Skin epidermis (tissue), 12 donors: ENCODE measurements at regions not wholly inside any gene's neighbourhood (a gene's known extent, or its start where the extent isn't known, plus 50 kb on each side); places are given as distances from the start of the nearest gene placed in this dataset.
"Not testable (repeated sequence)": the region's sequence is repeated elsewhere in the genome, so short reads cannot be mapped to it uniquely, and the experiment has no call there.

Experiments
- H3K27ac ChIP-seq, 21 experiments: fragments of 200-600 bp; sonication (generic) in 11 of 21; one replicate each; pipeline ENCODE4 v1.5.0; 2020; ENCODE audit warnings: mild to moderate bottlenecking in 3 of 21, inconsistent platforms in 2 of 21, moderate library complexity in 2 of 21
- H3K4me3 ChIP-seq, 7 experiments: fragments of 200-600 bp; sonication (generic) in 2 of 7; one replicate each; pipeline ENCODE4 v1.5.0; 2020; ENCODE audit warnings: inconsistent platforms in 2 of 7, mild to moderate bottlenecking in 2 of 7, moderate library complexity in 1 of 7

- Histone ChIP-seq H3K4me3 (no peak overlapping the region), H3K27ac (no peak overlapping the region)
These were observed 71.8 kb upstream of the ARHGAP29 start for GRCh38 chr1:94309216-94309615.

DNA sequence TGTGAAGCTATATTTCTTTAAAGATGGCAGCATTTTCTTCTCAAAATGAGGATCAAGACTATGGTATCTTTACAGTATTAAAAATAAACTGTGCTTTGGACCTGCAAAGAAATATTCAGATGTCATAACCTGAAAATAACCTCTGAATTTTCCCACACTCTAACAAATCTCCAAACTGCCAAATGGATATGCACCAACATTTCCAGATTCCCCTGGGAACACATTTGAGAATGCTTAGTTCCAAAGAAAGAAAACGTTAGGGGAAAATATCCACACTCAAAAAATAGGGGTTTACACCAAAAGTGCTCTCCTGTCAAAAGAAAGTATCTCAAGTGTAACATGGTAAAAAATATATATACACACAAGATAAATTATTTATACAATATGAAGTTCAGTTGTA, 69.1 kb upstream of the ARHGAP29 start:
- Histone ChIP-seq H3K27ac (no peak overlapping the region), H3K4me3 (no peak overlapping the region)

DNA sequence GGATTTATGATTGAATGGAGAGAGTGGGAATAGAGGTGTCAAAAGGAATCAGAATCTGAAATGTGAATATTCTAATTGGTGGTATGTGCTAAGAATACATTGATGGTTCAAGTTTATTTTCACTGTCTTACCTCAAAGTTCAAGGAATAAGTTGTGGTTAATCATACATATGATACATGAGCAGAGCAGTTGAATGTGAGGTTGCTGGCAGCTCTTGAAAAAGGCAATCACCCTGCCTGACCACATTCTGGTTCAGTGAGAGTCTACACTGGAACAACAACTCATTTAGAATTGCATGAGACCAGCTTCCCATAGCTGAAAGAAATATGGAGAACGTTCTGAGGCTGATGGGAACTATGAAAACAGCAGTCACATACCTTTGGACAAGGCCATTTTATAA, 68.3 kb upstream of the ARHGAP29 start:
- H3K4me3 ChIP-seq: no peak overlapping the region
- H3K27ac ChIP-seq: no peak overlapping the region

- no peak overlapping the region for H3K4me3 ChIP-seq
- H3K27ac ChIP-seq: no peak overlapping the region
These were observed 67.2 kb upstream of the ARHGAP29 start for GRCh38 chr1:94304553-94304952.

GRCh38 chr1:94303005-94303404, 65.6 kb upstream of the ARHGAP29 start:
- Histone ChIP-seq H3K27ac (no peak overlapping the region), H3K4me3 (no peak overlapping the region)

GRCh38 chr1:94302497-94302896, 65.1 kb upstream of the ARHGAP29 start:
- Histone ChIP-seq H3K4me3 (no peak overlapping the region), H3K27ac (no peak overlapping the region)

- H3K27ac ChIP-seq: peak overlapping the region in 5 of 21 experiments; percentile 7 to 73 (median 50)
These were observed 63.8 kb upstream of the ARHGAP29 start for GRCh38 chr1:94301186-94301585.

GRCh38 chr1:94300731-94301130, 63.3 kb upstream of the ARHGAP29 start:
- H3K4me3 ChIP-seq: no peak overlapping the region
- peak overlapping the region in 4 of 21 experiments; percentile 7 to 73 (median 72) for H3K27ac ChIP-seq

More at GRCh38 chr1:94301186-94301585, 63.8 kb upstream of the ARHGAP29 start:
- H3K4me3 ChIP-seq: no peak overlapping the region

DNA sequence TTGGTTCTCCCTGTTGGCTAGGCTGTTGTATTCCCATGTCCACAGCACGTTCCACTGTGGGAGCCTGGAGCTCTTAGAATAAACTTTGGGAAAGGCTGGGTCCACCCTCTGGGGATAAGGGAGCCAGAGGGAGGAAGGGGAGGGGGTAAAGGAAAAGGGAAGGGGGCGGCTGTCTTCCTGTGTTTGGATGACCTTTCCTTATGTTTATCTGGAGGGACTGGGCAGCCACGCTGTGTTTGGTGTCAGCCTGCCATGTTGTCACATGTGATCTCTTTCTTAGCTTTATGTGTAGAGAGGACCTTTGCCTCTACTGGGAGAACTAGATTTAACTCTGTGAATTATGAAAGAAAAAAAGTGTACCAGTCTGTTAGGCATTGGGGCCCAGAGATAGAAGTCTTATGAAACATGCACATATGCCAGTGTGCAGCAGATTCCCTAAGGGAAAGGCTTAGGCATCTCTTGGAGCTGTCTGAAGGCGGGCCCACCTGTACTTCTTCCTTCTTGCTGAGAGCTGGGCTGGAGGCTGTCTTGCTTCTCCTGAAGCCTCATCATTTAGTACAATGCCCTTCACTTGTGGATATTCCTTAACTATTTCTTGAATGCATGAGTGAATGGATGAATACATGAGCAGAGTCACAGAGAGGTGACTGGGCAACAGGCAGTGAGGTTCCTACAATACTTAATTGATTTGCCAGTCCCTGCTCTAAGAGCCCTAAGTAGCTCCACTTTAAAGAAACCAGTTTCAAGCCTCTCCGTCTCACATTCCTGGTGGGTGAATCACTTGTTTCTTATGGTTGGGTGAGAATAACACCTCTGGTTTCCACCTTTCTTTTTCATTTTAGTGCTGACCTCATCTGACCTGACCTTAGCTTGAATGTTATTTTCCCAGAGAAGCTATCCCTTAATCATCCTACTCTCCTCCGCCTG, 62.5 kb upstream of the ARHGAP29 start:
- Histone ChIP-seq H3K4me3 (no peak overlapping the region), H3K27ac (peak overlapping the region in 17 of 21 experiments; percentile 0 to 73 (median 55))

DNA sequence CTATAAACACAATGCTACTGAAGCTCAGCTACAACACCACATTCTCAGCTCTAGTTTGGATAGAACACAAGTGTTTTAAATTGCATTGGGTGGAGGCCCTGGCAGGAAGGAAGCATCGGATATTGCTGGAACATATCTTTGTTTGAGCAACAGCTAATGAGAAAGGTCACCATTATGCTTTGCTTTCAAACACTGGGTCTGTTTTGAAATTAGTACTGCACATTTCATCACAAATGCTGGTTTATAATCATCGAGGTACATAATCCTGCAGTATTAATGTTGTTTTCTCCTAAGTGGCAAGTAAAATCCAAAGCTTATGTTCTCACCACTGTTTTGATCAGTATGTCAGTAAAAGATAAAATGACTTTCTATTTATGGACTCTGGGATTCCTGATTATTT, 61.5 kb upstream of the ARHGAP29 start:
- no peak overlapping the region for H3K4me3 ChIP-seq

DNA sequence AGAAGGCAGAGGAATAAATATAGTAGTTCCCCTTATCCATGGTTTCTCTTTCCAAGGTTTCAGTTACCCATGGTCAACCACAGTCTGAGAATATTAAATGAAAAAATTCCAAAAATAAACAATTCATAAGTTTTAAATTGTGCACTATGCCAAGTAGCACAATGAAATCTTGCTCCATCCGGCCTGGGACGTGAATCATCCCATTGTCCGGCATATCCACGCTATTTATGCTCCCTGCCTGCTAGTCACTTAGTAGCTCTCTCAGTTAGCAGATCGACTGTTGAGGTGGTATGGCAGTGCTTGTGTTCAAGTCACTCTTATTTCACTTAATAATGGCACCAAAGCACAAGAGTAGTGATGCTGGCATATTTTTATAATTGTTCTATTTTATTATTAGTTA, 58.6 kb upstream of the ARHGAP29 start:
- peak overlapping the region in 3 of 21 experiments; percentile 17 to 29 (median 18) for H3K27ac ChIP-seq
- no peak overlapping the region for H3K4me3 ChIP-seq

More for the DNA sequence above, 61.5 kb upstream of the ARHGAP29 start:
- peak overlapping the region in 10 of 21 experiments; percentile 16 to 73 (median 60) for H3K27ac ChIP-seq

- H3K27ac ChIP-seq, H3K4me3 ChIP-seq: not testable (repeated sequence)
These were observed 55.6 kb upstream of the ARHGAP29 start for GRCh38 chr1:94292978-94293377.

DNA sequence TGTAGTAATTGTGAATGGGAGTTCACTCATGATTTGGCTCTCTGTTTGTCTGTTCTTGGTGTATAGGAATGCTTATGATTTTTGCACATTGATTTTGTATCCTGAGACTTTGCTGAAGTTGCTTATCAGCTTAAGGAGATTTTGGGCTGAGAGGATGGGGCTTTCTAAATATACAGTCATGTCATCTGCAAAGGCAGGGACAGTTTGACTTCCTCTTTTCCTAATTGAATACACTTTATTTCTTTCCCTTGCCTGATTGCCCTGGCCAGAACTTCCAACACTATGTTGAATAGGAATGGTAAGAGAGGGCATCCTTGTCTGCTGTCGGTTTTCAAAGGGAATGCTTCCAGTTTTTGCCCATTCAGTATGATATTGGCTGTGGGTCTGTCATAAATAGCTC, 51.9 kb upstream of the ARHGAP29 start:
- H3K4me3 ChIP-seq, H3K27ac ChIP-seq: not testable (repeated sequence)
